Heart left ventricle (tissue), 16 donors: ENCODE measurements at regions not wholly inside any gene's neighbourhood (a gene's known extent, or its start where the extent isn't known, plus 50 kb on each side); places are given as distances from the start of the nearest gene placed in this dataset.
"Not testable (repeated sequence)": the region's sequence is repeated elsewhere in the genome, so short reads cannot be mapped to it uniquely, and the experiment has no call there.

Source experiments
- ATAC-seq, 4 donors: fragments of 200-7000 bp; cut with Tn5 transposase; one replicate each; pipeline ENCODE4 v1.9.1; 2020 to 2022; ENCODE audit warnings: moderate library complexity in 4 of 4, mild to moderate bottlenecking in 3 of 4, moderate number of reproducible peaks in 1 of 4
- DNase-seq, 5 donors: peaks; one replicate each; pipeline ENCODE4 v3.0.0-alpha.2; 2020
- H3K27ac ChIP-seq, 12 donors: fragments of 200-600 bp; sonication (generic) in 4 of 12; one replicate each; pipeline versions ENCODE4 v1.5.0 to v1.8.0; 2016 to 2022; ENCODE audit warnings: mild to moderate bottlenecking in 2 of 12
- H3K27me3 ChIP-seq, 9 donors: fragments of 200-600 bp; sonication (generic) in 2 of 9; one replicate each; pipeline versions ENCODE4 v1.5.1 to v1.8.0; 2016 to 2022; ENCODE audit warnings: mild to moderate bottlenecking in 3 of 9
- H3K36me3 ChIP-seq, 9 donors: fragments of 200-600 bp; sonication (generic) in 2 of 9; one replicate each; pipeline versions ENCODE4 v1.5.0 to v1.8.0; 2018 to 2022; ENCODE audit warnings: mild to moderate bottlenecking in 2 of 9
- H3K4me1 ChIP-seq, 12 donors: fragments of 200-600 bp; sonication (generic) in 4 of 12; one replicate each; pipeline versions ENCODE4 v1.5.0 to v1.8.0; 2016 to 2022; ENCODE audit warnings: mild to moderate bottlenecking in 3 of 12
- H3K4me3 ChIP-seq, 12 donors: fragments of 200-600 bp; sonication (generic) in 4 of 12; one replicate each; pipeline versions ENCODE4 v1.5.0 to v1.8.0; 2017 to 2022; ENCODE audit warnings: mild to moderate bottlenecking in 9 of 12, moderate library complexity in 4 of 12
- H3K9me3 ChIP-seq, 12 donors: fragments of 200-600 bp; sonication (generic) in 4 of 12; one replicate each; pipeline versions ENCODE4 v1.5.0 to v1.8.0; 2016 to 2022; ENCODE audit warnings: mild to moderate bottlenecking in 1 of 12
- CTCF ChIP-seq, 12 donors: fragments of 200-600 bp; sonication (generic) in 4 of 12; IDR thresholded peaks; one replicate each; pipeline versions ENCODE4 v1.5.0 to v1.8.0; 2018 to 2022; ENCODE audit warnings: antibody characterized with exemption in 12 of 12, mild to moderate bottlenecking in 5 of 12
- POLR2A ChIP-seq, 2 donors: fragments of 450-650 bp; IDR thresholded peaks; one replicate each; pipeline ENCODE4 v1.6.1; 2017; ENCODE audit warnings: antibody characterized with exemption in 2 of 2, mild to moderate bottlenecking in 2 of 2, moderate library complexity in 2 of 2
- WGBS, 4 donors: extraction: QIAGEN DNeasy Blood & Tissue Kit in 2 of 4; methylation state at CpG; one replicate each; pipeline versions ENCODE4 v1.1.5 to v1.1.7; 2013 to 2018; 5-methylcytosine and 5-hydroxymethylcytosine counted together
- intact Hi-C, 10 donors: fragments of 100-400 bp; cut with DNase I; formaldehyde crosslinking; loops; one replicate each; pipeline versions ENCODE4 v1.11.1 to v1.14.2; 2022
- donor health status: ischemic (EF 13 %, LVEDD 7.1; RV severe dilation, severe dysfunction).
- donor health status: healthy with polysubstance abuse.
- donor health status: DM: no; HTN: yes; CAD: no.
- donor health status: DM: no; HTN: no; CAD: no.
- donor health status: ischemic (EF 25% LVEDD 6.9; RV normal size, moderate dysfunction).
- donor health status: ischemic (EF 25% LVEDD 5.7; RV mildly dilated, moderate dysfunction).
- donor health status: healthy.
- donor health status: DM: yes; HTN: yes; CAD: no.
- donor health status: ischemic (EF 35%, LVEDD 5.7; RV mildly dilated, moderate dysfunction).
- donor health status: nonischemic (EF 11% LVEDD 7.7; RV severe dilation, severe dysfunction).
- donor health status: DM: yes; HTN: yes; CAD: no.
- donor health status: PGD.
- donor health status: ischemic (EF 29% LVEDD 5.4; RV normal size, mild dysfunction).
- donor health status: nonischemic (EF 23%, LVEDD 6.1; RV moderate dilation, normal function).

GRCh38 chr7:112946350-112946749 lies 140.3 kb downstream of the GPR85 start:
- no peak overlapping the region for H3K4me3 ChIP-seq
- WGBS, 4 donors: 90 to 93% (median 92%) methylated on average over 2 of the region's 2 CpGs
- TF ChIP-seq CTCF (IDR thresholded peaks at IDR 0.05): no peak
- no peak for TF ChIP-seq POLR2A (IDR thresholded peaks at IDR 0.05)
- H3K36me3 ChIP-seq: no peaks in the 10 kb centered on the region
- no peak for DNase-seq
- H3K27me3 ChIP-seq: no peaks in the 10 kb centered on the region
- no peak for ATAC-seq
- intact Hi-C loops: loop anchor here in 2 of 10 donors (10.0 kb wide), 1 partner anchor 168 kb away; the partner anchor contains the start of gene SMIM30 (in 2 of the 2)
- no peaks in the 10 kb centered on the region for H3K4me1 ChIP-seq
- H3K27ac ChIP-seq: no peak overlapping the region
- H3K9me3 ChIP-seq: no peaks in the 10 kb centered on the region

DNA sequence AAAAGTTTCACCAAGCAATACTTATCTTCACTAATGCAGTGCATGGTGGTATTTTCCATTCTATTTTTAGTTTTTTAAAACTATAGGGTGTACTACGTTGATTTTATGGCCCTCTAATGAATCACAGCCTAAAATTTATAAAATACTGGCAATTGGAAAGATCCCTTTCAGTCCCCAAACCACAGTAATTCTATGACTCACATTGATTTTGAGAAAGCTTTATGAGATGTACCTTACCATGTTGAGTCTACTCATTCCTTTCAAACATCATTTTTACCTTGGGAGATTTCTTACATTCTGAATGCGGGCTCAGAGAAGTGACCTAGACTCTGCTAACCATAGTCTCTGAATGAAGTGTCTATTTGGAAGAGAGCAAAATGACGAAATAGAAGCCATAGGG lies 141.6 kb downstream of the GPR85 start:
- Histone ChIP-seq H3K27ac (no peak overlapping the region), H3K4me1 (peaks cover 0 to 7% (median 4%) of the 10 kb centered on the region in 12 donors), H3K9me3 (no peaks in the 10 kb centered on the region), H3K4me3 (no peak overlapping the region), H3K27me3 (no peaks in the 10 kb centered on the region), H3K36me3 (no peaks in the 10 kb centered on the region)
- no peak for DNase-seq
- ATAC-seq: no peak
- TF ChIP-seq POLR2A (IDR thresholded peaks at IDR 0.05) (no peak), CTCF (IDR thresholded peaks at IDR 0.05) (no peak)
- intact Hi-C loops: loop anchor here in 2 of 10 donors (10.0 kb wide), 1 partner anchor 170 kb away; the partner anchor contains the start of gene SMIM30 (in 2 of the 2)
- 68 to 76% (median 69%) methylated on average over 3 of the region's 3 CpGs for WGBS, 4 donors

DNA sequence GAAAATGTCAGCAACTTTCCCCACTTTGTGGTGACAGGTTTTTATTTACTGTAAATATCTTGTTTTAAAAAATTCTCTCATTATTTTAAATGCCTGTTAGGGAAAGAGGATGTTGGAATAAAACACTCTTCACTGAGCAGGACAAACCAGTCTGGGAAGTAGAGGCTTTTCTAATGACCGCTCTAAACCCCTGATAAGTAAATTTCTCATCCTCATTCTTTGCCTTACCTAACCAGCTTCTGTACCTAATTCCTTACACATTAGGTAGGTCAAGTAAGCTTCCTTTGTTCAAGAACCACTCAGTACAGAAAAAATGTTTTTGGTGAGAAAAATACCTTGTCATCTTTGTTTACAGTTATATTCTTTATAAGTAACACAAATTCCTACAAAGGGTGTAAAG lies 143.6 kb downstream of the GPR85 start:
- intact Hi-C loops: loop anchor here in 2 of 10 donors (10.0 kb wide), 1 partner anchor 172 kb away; the partner anchor contains the start of gene SMIM30 (in 2 of the 2)
- DNase-seq (no peak), ATAC-seq (no peak)
- no peaks in the 10 kb centered on the region for H3K36me3 ChIP-seq
- H3K27me3 ChIP-seq: no peaks in the 10 kb centered on the region
- no peak overlapping the region for H3K27ac ChIP-seq
- 92 to 100% (median 100%) methylated on average over 1 of the region's 1 CpG for WGBS, 4 donors
- H3K4me1 ChIP-seq: peaks cover 0 to 18% (median 11%) of the 10 kb centered on the region in 12 donors
- no peaks in the 10 kb centered on the region for H3K9me3 ChIP-seq
- no peak overlapping the region for H3K4me3 ChIP-seq
- TF ChIP-seq POLR2A (IDR thresholded peaks at IDR 0.05): no peak
- no peak for TF ChIP-seq CTCF (IDR thresholded peaks at IDR 0.05)

DNA sequence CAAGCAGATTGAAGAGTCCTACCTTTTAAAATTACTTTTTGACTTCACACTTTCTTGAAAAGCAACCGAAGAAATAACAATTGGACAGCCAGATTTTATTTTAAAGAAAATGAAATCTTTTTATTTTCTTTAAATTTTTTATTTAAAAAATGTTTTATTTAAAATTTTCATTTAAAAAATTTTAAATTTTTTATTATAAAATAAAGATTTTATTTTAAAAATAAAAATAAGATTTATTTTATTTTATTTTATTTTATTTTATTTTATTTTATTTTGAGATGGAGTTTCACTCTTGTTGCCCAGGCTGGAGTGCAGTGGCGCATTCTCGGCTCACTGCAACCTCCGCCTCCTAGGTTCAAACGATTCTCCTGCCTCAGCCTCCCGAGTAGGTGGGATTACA lies 144.5 kb downstream of the GPR85 start:
- H3K4me3 ChIP-seq, H3K27ac ChIP-seq, H3K9me3 ChIP-seq, DNase-seq, ATAC-seq, H3K27me3 ChIP-seq, H3K36me3 ChIP-seq: not testable (repeated sequence)
- 95 to 96% (median 96%) methylated on average over 6 of the region's 6 CpGs for WGBS, 4 donors
- H3K4me1 ChIP-seq: peaks cover 3 to 26% (median 16%) of the 10 kb centered on the region in 12 donors
- intact Hi-C loops: loop anchor here in 2 of 10 donors (10.0 kb wide), 1 partner anchor 173 kb away; the partner anchor contains the start of gene SMIM30 (in 2 of the 2)

DNA sequence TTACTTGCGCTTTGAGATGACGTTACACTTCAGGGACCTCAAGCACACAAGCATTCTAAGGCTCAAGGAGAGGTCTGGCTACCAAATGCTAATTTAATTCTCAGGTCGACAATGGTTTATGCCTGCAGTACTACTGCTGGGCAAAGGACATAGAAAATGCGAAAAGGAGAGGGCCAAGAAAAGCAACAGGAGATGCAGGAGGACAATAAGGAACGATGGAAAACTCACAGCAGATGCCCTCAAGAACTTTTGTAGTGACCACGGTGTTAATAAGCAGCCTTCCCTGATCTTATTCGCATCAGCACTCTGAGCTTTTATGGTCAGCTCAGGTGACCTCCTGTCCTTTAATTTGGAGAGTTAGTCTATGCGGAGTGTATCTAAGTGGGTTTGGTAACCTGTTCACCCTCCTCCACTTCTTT lies 146.3 kb downstream of the GPR85 start:
- H3K9me3 ChIP-seq: no peaks in the 10 kb centered on the region
- H3K27ac ChIP-seq: peak overlapping the region; percentile 35 to 90 (median 79)
- intact Hi-C loops: loop anchor here in 2 of 10 donors (10.0 kb wide), 1 partner anchor 174 kb away; the partner anchor contains the start of gene SMIM30 (in 2 of the 2)
- no peaks in the 10 kb centered on the region for H3K36me3 ChIP-seq
- peak overlapping the region in 11 of 12 donors; percentile 67 to 92 (median 84) for H3K4me3 ChIP-seq
- 8 to 15% (median 10%) methylated on average over 8 of the region's 8 CpGs for WGBS, 4 donors
- ATAC-seq (peak; percentile 30 to 56 (median 49)), DNase-seq (no peak)
- peaks cover 5 to 37% (median 24%) of the 10 kb centered on the region in 12 donors for H3K4me1 ChIP-seq
- TF ChIP-seq POLR2A (IDR thresholded peaks at IDR 0.05) (no peak), CTCF (IDR thresholded peaks at IDR 0.05) (no peak)
- no peaks in the 10 kb centered on the region for H3K27me3 ChIP-seq
